GM18526 (cell line): ENCODE measurements at regions not wholly inside any gene's neighbourhood (a gene's known extent, or its start where the extent isn't known, plus 50 kb on each side); places are given as distances from the start of the nearest gene placed in this dataset.

ENCODE experiments used
- POLR2A ChIP-seq: IDR thresholded peaks from 3 replicates; pipeline ENCODE4 v1.6.1; 2011; ENCODE audit not compliant: insufficient read length; ENCODE audit errors: extremely low read depth

GRCh38 chr17:70865993-70866804 is 696.9 kb downstream of the KCNJ2 start:
- TF ChIP-seq POLR2A: no peak

- no peak for TF ChIP-seq POLR2A
Observed at GRCh38 chr17:70868149-70868548, 698.8 kb downstream of the KCNJ2 start.

GRCh38 chr17:70869402-70870085 is 700.2 kb downstream of the KCNJ2 start:
- no peak for TF ChIP-seq POLR2A

- TF ChIP-seq POLR2A: no peak
Observed at GRCh38 chr17:70871180-70871818, 702.0 kb downstream of the KCNJ2 start.

- TF ChIP-seq POLR2A: no peak
Observed at GRCh38 chr17:70872103-70872502, 702.8 kb downstream of the KCNJ2 start.

GRCh38 chr17:70875729-70876310 is 706.5 kb downstream of the KCNJ2 start:
- TF ChIP-seq POLR2A: no peak

- TF ChIP-seq POLR2A: no peak
Observed at GRCh38 chr17:70878879-70879278, 709.5 kb downstream of the KCNJ2 start.

- no peak for TF ChIP-seq POLR2A
Observed at GRCh38 chr17:70879401-70879800, 710.1 kb downstream of the KCNJ2 start.

- no peak for TF ChIP-seq POLR2A
Observed at GRCh38 chr17:70881093-70881492, 711.8 kb downstream of the KCNJ2 start.

- TF ChIP-seq POLR2A: no peak
Observed at GRCh38 chr17:70882504-70882903, 713.2 kb downstream of the KCNJ2 start.

GRCh38 chr17:70886648-70887047 is 717.3 kb downstream of the KCNJ2 start:
- no peak for TF ChIP-seq POLR2A

GRCh38 chr17:70888324-70888723 is 719.0 kb downstream of the KCNJ2 start:
- TF ChIP-seq POLR2A: no peak

GRCh38 chr17:70891306-70891705 is 722.0 kb downstream of the KCNJ2 start:
- no peak for TF ChIP-seq POLR2A

- TF ChIP-seq POLR2A: no peak
Observed at GRCh38 chr17:70892527-70892926, 723.2 kb downstream of the KCNJ2 start.

- no peak for TF ChIP-seq POLR2A
Observed at GRCh38 chr17:70896843-70897242, 727.5 kb downstream of the KCNJ2 start.

- TF ChIP-seq POLR2A: no peak
Observed at GRCh38 chr17:70897446-70897845, 728.1 kb downstream of the KCNJ2 start.
